ENCODE measurements at regions not wholly inside any gene's neighbourhood (a gene's known extent, or its start where the extent isn't known, plus 50 kb on each side); places are given as distances from the start of the nearest gene placed in this dataset.

DNA sequence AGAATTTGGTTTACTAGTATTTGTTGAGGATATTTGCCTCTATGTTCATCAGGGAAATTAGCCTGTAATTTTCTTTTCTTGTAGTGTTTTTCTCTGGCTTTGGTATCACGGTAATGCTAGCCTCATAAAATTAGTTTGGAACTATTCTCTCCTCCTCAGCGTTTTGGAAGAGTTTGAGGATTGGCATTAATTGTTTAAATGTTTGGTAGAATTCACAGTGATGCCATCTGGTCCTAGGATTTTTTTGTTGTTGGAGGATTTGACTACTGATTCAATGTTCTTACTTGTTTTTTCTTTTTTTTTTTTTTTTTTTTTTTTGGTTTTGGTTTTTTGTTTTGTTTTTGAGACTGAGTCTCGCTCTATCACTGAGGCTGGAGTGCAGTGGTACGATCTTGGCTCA lies 156.2 kb upstream of the BTBD3 start:
- Histone ChIP-seq H3K4me1 (ENCODE audit: control insufficient read depth in 1 of 2, insufficient read depth in 2 of 2, low read length in 2 of 2) (no peaks in the 10 kb centered on the region), H3K9me2 (ENCODE audit: insufficient read depth) (no peaks in the 10 kb centered on the region), H3K4me2 (ENCODE audit: low read length) (no peak overlapping the region), H3K27ac (ENCODE audit: low read depth, low read length) (no peak overlapping the region), H3K9ac (ENCODE audit: low read length) (no peak overlapping the region), H2AFZ (ENCODE audit: low read depth, low read length, poor library complexity, severe bottlenecking) (no peak overlapping the region), H3K9me3 (ENCODE audit: control insufficient read depth in 1 of 2, insufficient read depth in 1 of 2, low read depth in 1 of 2, low read length in 2 of 2) (no peaks in the 10 kb centered on the region), H4K20me1 (ENCODE audit: insufficient read depth) (no peaks in the 10 kb centered on the region), H3K36me3 (ENCODE audit: control insufficient read depth in 1 of 2, insufficient read depth in 2 of 2, low read length in 2 of 2) (no peaks in the 10 kb centered on the region), H3K27me3 (ENCODE audit: insufficient read depth, low read length) (no peaks in the 10 kb centered on the region), H3K4me3 (replicated peaks in 1 of 2; ENCODE audit: low read depth in 1 of 2, low read length in 2 of 2) (no peak overlapping the region), H3K79me2 (ENCODE audit: insufficient read depth, low read length) (no peaks in the 10 kb centered on the region)
- no TSS peak for BruUV-seq (replicated peaks)
- ChIA-PET CTCF (no interaction called here), POLR2A (interaction anchor here (0.7 kb wide), 1 partner anchor 130 kb away, joined by 3 read pairs; no protein-coding TSS in a partner anchor), RAD21 (ENCODE audit: low non-redundant PET in 1 of 2, low total read pairs in 2 of 2, uncharacterized antibody in 2 of 2, unreplicated experiment in 2 of 2) (no interaction called here)
- intact Hi-C loops (cut with micrococcal nuclease): no loop called here
- TF ChIP-seq CEBPB (IDR thresholded peaks at IDR 0.05; ENCODE audit: low read depth) (no peak), SRF (IDR thresholded peaks at IDR 0.05; ENCODE audit: low read depth) (no peak), ELF1 (IDR thresholded peaks at IDR 0.05; ENCODE audit: borderline replicate concordance, low read depth) (no peak), POLR2AphosphoS5 (IDR thresholded peaks at IDR 0.05; ENCODE audit: low read depth, low read length) (no peak), POLR2A (IDR thresholded peaks at IDR 0.05; ENCODE audit: borderline replicate concordance, extremely low read depth, insufficient read depth, insufficient read length) (no peak), ZNF274 (IDR thresholded peaks at IDR 0.05; ENCODE audit: low read depth, low read length) (no peak), ZFX (IDR thresholded peaks at IDR 0.05) (no peak), FOSL1 (IDR thresholded peaks at IDR 0.05; ENCODE audit: low read depth) (no peak), EZH2phosphoT487 (IDR thresholded peaks at IDR 0.05; ENCODE audit: borderline replicate concordance) (no peak), ATF3 (IDR thresholded peaks at IDR 0.05) (no peak), JUND (IDR thresholded peaks at IDR 0.05) (no peak), REST (IDR thresholded peaks at IDR 0.05; ENCODE audit: low read depth) (no peak), SIN3A (IDR thresholded peaks at IDR 0.05; ENCODE audit: low read depth) (no peak), ZBTB33 (IDR thresholded peaks at IDR 0.05; ENCODE audit: extremely low read depth, insufficient replicate concordance, low read length) (no peak), EZH2 (IDR thresholded peaks at IDR 0.05) (no peak), YY1 (IDR thresholded peaks at IDR 0.05; ENCODE audit: extremely low read depth, insufficient replicate concordance, low read depth, low read length) (no peak), CBX3 (IDR thresholded peaks at IDR 0.05; ENCODE audit: low read depth) (no peak), MAX (IDR thresholded peaks at IDR 0.05) (no peak), TCF7L2 (IDR thresholded peaks at IDR 0.05; ENCODE audit: borderline replicate concordance, extremely low read depth, insufficient read depth, insufficient read length) (no peak), EGR1 (IDR thresholded peaks at IDR 0.05; ENCODE audit: low read depth) (no peak)
- DNase-seq (ENCODE audit: low read depth, low spot score): no peak
- ATAC-seq: no peak
